ENCODE measurements at regions not wholly inside any gene's neighbourhood (a gene's known extent, or its start where the extent isn't known, plus 50 kb on each side); places are given as distances from the start of the nearest gene placed in this dataset.

GRCh38 chr20:11726026-11726425, 191.7 kb upstream of the BTBD3 start (continued):
- no peak for TF ChIP-seq USF2 (IDR thresholded peaks at IDR 0.05; ENCODE audit: low read length)
- TF ChIP-seq MAX (IDR thresholded peaks at IDR 0.05) = no peak
- no peak for TF ChIP-seq KDM4A (IDR thresholded peaks at IDR 0.05; ENCODE audit: low read depth, low read length, severe bottlenecking)
- TF ChIP-seq BCL11A (IDR thresholded peaks at IDR 0.05; ENCODE audit: low read depth in 2 of 2, low read length in 2 of 2) = no peak
- no peak for TF ChIP-seq MAFK (IDR thresholded peaks at IDR 0.05; ENCODE audit: low read depth, low read length)
- TF ChIP-seq ASH2L (IDR thresholded peaks at IDR 0.05; ENCODE audit: low read length) = no peak
- no peak for TF ChIP-seq CREB1 (IDR thresholded peaks at IDR 0.05)
- no peak for TF ChIP-seq TEAD4 (IDR thresholded peaks at IDR 0.05; ENCODE audit: low read depth, low read length)

All from H1 (cell line).